Fibroblast of lung (primary cell): ENCODE measurements at regions not wholly inside any gene's neighbourhood (a gene's known extent, or its start where the extent isn't known, plus 50 kb on each side); places are given as distances from the start of the nearest gene placed in this dataset.

Source experiments
- EZH2 ChIP-seq: IDR thresholded peaks from 2 replicates; pipeline ENCODE4 v1.5.1; 2012; ENCODE audit warnings: low read length, control low read depth, mild to moderate bottlenecking; ENCODE audit errors: missing control alignments
- TF ChIP-seq, protein P1 (sequence below), 2 donors: IDR thresholded peaks in 1 of 2; conservative IDR thresholded peaks in 1 of 2; 1 replicate in 1 of 2; 2 replicates in 1 of 2; pipeline ENCODE4 v1.5.1; 2011 to 2012; ENCODE audit warnings: low read length in 2 of 2, control low read depth in 1 of 2, inconsistent platforms in 1 of 2, low read depth in 1 of 2, mild to moderate bottlenecking in 1 of 2

DNA sequence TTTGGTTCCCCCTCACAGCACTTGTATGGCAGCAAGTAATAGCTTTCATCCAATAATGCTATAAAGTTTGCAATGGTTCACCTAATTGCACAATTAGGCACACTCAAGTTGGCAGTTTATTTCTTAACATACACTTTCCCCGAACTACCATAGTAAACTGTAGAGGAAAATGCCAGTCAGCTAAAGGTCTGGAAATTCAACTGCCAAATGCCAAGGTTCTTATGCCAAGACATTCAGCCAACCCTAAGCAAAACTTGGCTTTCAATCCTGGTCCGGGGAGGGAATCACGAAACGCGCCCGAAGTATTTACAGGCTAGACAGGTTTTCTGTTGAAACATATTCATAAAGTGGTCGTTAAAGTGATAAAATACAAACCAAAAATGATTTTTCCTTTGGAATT lies 1512.4 kb upstream of the FLRT2 start:
- TF ChIP-seq, protein P1, sequence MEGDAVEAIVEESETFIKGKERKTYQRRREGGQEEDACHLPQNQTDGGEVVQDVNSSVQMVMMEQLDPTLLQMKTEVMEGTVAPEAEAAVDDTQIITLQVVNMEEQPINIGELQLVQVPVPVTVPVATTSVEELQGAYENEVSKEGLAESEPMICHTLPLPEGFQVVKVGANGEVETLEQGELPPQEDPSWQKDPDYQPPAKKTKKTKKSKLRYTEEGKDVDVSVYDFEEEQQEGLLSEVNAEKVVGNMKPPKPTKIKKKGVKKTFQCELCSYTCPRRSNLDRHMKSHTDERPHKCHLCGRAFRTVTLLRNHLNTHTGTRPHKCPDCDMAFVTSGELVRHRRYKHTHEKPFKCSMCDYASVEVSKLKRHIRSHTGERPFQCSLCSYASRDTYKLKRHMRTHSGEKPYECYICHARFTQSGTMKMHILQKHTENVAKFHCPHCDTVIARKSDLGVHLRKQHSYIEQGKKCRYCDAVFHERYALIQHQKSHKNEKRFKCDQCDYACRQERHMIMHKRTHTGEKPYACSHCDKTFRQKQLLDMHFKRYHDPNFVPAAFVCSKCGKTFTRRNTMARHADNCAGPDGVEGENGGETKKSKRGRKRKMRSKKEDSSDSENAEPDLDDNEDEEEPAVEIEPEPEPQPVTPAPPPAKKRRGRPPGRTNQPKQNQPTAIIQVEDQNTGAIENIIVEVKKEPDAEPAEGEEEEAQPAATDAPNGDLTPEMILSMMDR (conservative IDR thresholded peaks at IDR 0.05 in 1 of 2, IDR thresholded peaks at IDR 0.05 in 1 of 2; ENCODE audit: low read depth in 1 of 2, low read length in 2 of 2), result no peak
- TF ChIP-seq EZH2, result no peak
